ENCODE measurements at regions not wholly inside any gene's neighbourhood (a gene's known extent, or its start where the extent isn't known, plus 50 kb on each side); places are given as distances from the start of the nearest gene placed in this dataset.

GRCh38 chr3:25214034-25214433, 214.0 kb upstream of the RARB start:
- no peak overlapping the region for H2AFZ ChIP-seq (ENCODE audit: low read depth, low read length)
- in situ Hi-C loops (cut with MboI) (no loop called here), intact Hi-C loops (cut with micrococcal nuclease) (no loop called here)
- DNase-seq (ENCODE audit: extremely low read depth in 1 of 4, low spot score in 3 of 4): no peak
- H3K9me1 ChIP-seq (ENCODE audit: control insufficient read depth, insufficient read depth, low read length): no peaks in the 10 kb centered on the region
- no peaks in the 10 kb centered on the region for H4K20me1 ChIP-seq (replicated peaks; ENCODE audit: control insufficient read depth, insufficient read depth, low read length)
- no peaks in the 10 kb centered on the region for H3K36me3 ChIP-seq (ENCODE audit: control insufficient read depth, insufficient read depth, low read length)
- no peak overlapping the region for H3K27ac ChIP-seq (ENCODE audit: extremely low read depth, low read depth, low read length)
- no peaks in the 10 kb centered on the region for H3K79me2 ChIP-seq (ENCODE audit: control insufficient read depth, insufficient read depth, low read length)
- ChIA-PET POLR2A (no interaction called here), CTCF (ENCODE audit: low intra/inter-chr PET ratio) (no interaction called here)
- H3K4me3 ChIP-seq: no peak overlapping the region
- WGBS (ENCODE audit: insufficient coverage, low coverage, missing lambda C conversion rate): 0% methylated on average over 2 of the region's 2 CpGs
- no TSS peak for BruUV-seq (replicated peaks)
- no peaks in the 10 kb centered on the region for H3K27me3 ChIP-seq (ENCODE audit: control insufficient read depth in 2 of 2, insufficient read depth in 2 of 2, low read length in 2 of 2)
- H3K9ac ChIP-seq (ENCODE audit: insufficient read depth in 1 of 2, low read depth in 2 of 2, low read length in 2 of 2): no peak overlapping the region
- no peaks in the 10 kb centered on the region; the same call in 1 of the 2 replicates for H3K9me3 ChIP-seq (replicated peaks; ENCODE audit: control insufficient read depth, insufficient read depth, low read depth, low read length)
- no peak for FAIRE-seq
- no peak overlapping the region for H3K4me2 ChIP-seq (ENCODE audit: insufficient read depth, low read length)
- H3K4me1 ChIP-seq (replicated peaks in 1 of 2; ENCODE audit: control insufficient read depth in 2 of 2, insufficient read depth in 2 of 2, low read length in 2 of 2): no peaks in the 10 kb centered on the region
- ATAC-seq: no peak
- TF ChIP-seq SRSF1 (IDR thresholded peaks at IDR 0.05; ENCODE audit: low read depth, low read length) (no peak), IRF2 (CRISPR knock-in tag; IDR thresholded peaks at IDR 0.05) (no peak), GATAD2A (IDR thresholded peaks at IDR 0.05) (no peak), ZNF695 (CRISPR knock-in tag; IDR thresholded peaks at IDR 0.05) (no peak), PRMT5 (CRISPR knock-in tag; IDR thresholded peaks at IDR 0.05) (no peak), EP400 (IDR thresholded peaks at IDR 0.05) (no peak), MYNN (IDR thresholded peaks at IDR 0.05) (no peak), MYNN (CRISPR knock-in tag; IDR thresholded peaks at IDR 0.05) (no peak), RCOR1 (IDR thresholded peaks at IDR 0.05; ENCODE audit: borderline replicate concordance in 1 of 2, low read depth in 2 of 2, low read length in 2 of 2) (no peak), CBX8 (IDR thresholded peaks at IDR 0.05; ENCODE audit: borderline replicate concordance, extremely low read depth, low read depth, low read length, poor library complexity, severe bottlenecking) (no peak), FOXA3 (CRISPR knock-in tag; conservative IDR thresholded peaks at IDR 0.05 in 1 of 2, IDR thresholded peaks at IDR 0.05 in 1 of 2) (no peak), ZNF175 (CRISPR knock-in tag; IDR thresholded peaks at IDR 0.05; ENCODE audit: low read depth) (no peak), TFAP4 (CRISPR knock-in tag; IDR thresholded peaks at IDR 0.05; ENCODE audit: borderline replicate concordance) (no peak), RBM25 (IDR thresholded peaks at IDR 0.05; ENCODE audit: low read depth, low read length, severe bottlenecking) (no peak), ZNF324 (CRISPR knock-in tag; IDR thresholded peaks at IDR 0.05) (no peak), CHAMP1 (IDR thresholded peaks at IDR 0.05) (no peak)
- TF ChIP-seq, protein P1, sequence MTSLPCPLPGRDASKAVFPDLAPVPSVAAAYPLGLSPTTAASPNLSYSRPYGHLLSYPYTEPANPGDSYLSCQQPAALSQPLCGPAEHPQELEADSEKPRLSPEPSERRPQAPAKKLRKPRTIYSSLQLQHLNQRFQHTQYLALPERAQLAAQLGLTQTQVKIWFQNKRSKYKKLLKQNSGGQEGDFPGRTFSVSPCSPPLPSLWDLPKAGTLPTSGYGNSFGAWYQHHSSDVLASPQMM (CRISPR knock-in tag; IDR thresholded peaks at IDR 0.05): no peak

All from K562 (cell line).